Nephron progenitor cell (in vitro differentiated cells): ENCODE measurements at regions not wholly inside any gene's neighbourhood (a gene's known extent, or its start where the extent isn't known, plus 50 kb on each side); places are given as distances from the start of the nearest gene placed in this dataset.

Source experiments
- DNase-seq: peaks from one replicate; pipeline ENCODE4 v3.0.0; 2021
- H3K27ac Mint-ChIP-seq: 2 replicates; pipeline ENCODE4 v1.8.0; 2021; ENCODE audit warnings: mild to moderate bottlenecking, moderate library complexity, mixed read lengths
- H3K27me3 Mint-ChIP-seq: 2 replicates; pipeline ENCODE4 v1.8.0; 2021; ENCODE audit warnings: mild to moderate bottlenecking, low read depth, mixed read lengths; ENCODE audit not compliant: poor library complexity
- H3K36me3 Mint-ChIP-seq: 2 replicates; pipeline ENCODE4 v1.8.0; 2021; ENCODE audit warnings: low read depth, mixed read lengths
- H3K4me1 Mint-ChIP-seq: 2 replicates; pipeline ENCODE4 v1.8.0; 2021; ENCODE audit warnings: mixed read lengths
- H3K4me3 Mint-ChIP-seq: 2 replicates; pipeline ENCODE4 v1.8.0; 2021; ENCODE audit warnings: mild to moderate bottlenecking, moderate library complexity, mixed read lengths
- H3K9me3 Mint-ChIP-seq: 2 replicates; pipeline ENCODE4 v1.8.0; 2021; ENCODE audit warnings: mild to moderate bottlenecking, moderate library complexity, mixed read lengths
- TF ChIP-seq, protein P1 (sequence below): fragments of 200-600 bp; sonication (generic); IDR thresholded peaks from 2 replicates; pipeline ENCODE4 v1.5.0; 2021; ENCODE audit warnings: antibody characterized with exemption

DNA sequence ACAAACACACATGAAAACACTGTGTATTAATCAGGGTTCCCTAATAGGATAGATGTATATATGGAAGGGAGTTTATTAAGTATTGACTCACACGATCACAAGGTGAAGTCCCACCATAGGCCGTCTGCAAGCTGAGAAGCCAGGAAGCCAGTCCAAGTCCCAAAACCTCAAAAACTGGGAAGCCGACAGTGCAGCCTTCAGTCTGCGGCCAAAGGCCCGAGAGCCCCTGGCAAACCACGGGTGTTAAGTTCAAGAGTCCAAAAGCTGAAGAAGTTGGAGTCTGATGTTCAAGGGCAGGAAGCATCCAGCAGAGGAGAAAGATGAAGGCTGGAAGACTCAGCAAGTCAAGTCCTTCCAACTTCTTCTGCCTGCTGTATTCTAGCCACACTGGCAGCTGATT lies 1085.0 kb upstream of the TMEM132C start:
- Mint-ChIP-seq H3K4me3 (no peak overlapping the region), H3K4me1 (no peaks in the 10 kb centered on the region), H3K27me3 (peaks cover 10% of the 10 kb centered on the region), H3K36me3 (no peaks in the 10 kb centered on the region), H3K9me3 (peaks cover 13% of the 10 kb centered on the region), H3K27ac (no peak overlapping the region)
- TF ChIP-seq, protein P1, sequence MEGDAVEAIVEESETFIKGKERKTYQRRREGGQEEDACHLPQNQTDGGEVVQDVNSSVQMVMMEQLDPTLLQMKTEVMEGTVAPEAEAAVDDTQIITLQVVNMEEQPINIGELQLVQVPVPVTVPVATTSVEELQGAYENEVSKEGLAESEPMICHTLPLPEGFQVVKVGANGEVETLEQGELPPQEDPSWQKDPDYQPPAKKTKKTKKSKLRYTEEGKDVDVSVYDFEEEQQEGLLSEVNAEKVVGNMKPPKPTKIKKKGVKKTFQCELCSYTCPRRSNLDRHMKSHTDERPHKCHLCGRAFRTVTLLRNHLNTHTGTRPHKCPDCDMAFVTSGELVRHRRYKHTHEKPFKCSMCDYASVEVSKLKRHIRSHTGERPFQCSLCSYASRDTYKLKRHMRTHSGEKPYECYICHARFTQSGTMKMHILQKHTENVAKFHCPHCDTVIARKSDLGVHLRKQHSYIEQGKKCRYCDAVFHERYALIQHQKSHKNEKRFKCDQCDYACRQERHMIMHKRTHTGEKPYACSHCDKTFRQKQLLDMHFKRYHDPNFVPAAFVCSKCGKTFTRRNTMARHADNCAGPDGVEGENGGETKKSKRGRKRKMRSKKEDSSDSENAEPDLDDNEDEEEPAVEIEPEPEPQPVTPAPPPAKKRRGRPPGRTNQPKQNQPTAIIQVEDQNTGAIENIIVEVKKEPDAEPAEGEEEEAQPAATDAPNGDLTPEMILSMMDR: no peak
- no peak for DNase-seq

DNA sequence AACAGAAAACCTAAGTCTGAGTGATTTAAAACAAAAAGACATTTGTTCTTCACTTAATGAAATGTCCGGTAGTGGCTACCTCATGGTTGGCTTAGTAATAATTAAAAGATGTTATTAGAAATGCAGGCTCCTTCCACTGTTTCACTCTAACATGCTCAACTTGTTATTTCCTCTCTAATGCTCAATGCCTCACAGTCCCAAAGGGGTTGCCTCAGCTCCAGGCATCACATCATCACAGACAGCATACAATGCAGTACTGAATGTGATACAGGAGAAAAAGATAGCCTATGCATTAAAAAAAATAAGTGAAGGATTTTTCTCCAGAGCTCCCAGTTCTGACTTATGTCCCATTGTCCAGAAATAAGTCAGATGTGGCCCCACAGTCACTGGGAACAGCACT lies 1077.0 kb upstream of the TMEM132C start:
- H3K4me1 Mint-ChIP-seq: peaks cover 7% of the 10 kb centered on the region
- no peaks in the 10 kb centered on the region for H3K9me3 Mint-ChIP-seq
- H3K4me3 Mint-ChIP-seq: no peak overlapping the region
- H3K27me3 Mint-ChIP-seq: peaks cover 8% of the 10 kb centered on the region
- TF ChIP-seq, protein P1: no peak
- DNase-seq: no peak
- no peaks in the 10 kb centered on the region for H3K36me3 Mint-ChIP-seq
- H3K27ac Mint-ChIP-seq: no peak overlapping the region

DNA sequence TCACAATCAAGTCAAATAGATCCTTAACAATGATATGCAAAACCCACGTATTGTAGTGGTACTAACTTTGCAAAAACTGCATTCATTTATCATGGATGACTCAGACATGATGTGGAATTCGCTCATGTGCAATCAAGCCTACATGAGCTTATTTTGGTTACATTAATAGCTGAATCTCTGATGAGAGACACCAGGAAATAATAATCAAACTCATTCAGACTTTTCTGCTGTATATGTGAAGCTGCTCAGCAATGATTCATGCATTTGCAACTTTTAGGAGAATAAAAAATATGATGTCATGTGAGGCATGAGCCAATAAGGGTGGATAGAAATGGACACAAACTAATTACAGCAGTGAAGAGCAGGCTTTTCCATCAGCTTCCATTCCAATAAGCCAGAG lies 1075.8 kb upstream of the TMEM132C start:
- H3K36me3 Mint-ChIP-seq: no peaks in the 10 kb centered on the region
- H3K27ac Mint-ChIP-seq: no peak overlapping the region
- peaks cover 7% of the 10 kb centered on the region for H3K4me1 Mint-ChIP-seq
- no peaks in the 10 kb centered on the region for H3K9me3 Mint-ChIP-seq
- no peak for DNase-seq
- TF ChIP-seq, protein P1: no peak
- H3K4me3 Mint-ChIP-seq: no peak overlapping the region
- peaks cover 8% of the 10 kb centered on the region for H3K27me3 Mint-ChIP-seq

DNA sequence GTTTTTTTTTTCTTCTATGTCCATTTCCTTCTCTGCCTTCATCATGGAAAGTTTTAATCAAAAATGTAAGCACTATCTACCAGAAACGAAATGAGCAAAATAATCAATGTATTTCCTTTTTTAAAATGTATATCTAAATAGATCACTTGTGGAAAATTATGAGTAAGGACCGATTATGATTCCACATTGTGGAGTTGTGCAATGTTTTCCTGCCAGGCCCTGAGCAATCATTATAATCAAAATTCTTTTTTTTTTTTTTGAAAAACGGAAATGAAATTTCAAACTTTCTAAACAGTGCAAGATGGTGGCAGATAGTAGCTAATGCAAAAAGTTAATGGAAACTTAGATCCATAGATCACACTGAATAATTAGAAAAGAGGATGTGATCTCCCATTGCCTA lies 1074.6 kb upstream of the TMEM132C start:
- Mint-ChIP-seq H3K9me3 (no peaks in the 10 kb centered on the region), H3K4me3 (no peak overlapping the region), H3K27ac (no peak overlapping the region), H3K36me3 (no peaks in the 10 kb centered on the region), H3K27me3 (peaks cover 12% of the 10 kb centered on the region), H3K4me1 (peaks cover 7% of the 10 kb centered on the region)
- DNase-seq: no peak
- TF ChIP-seq, protein P1: no peak

DNA sequence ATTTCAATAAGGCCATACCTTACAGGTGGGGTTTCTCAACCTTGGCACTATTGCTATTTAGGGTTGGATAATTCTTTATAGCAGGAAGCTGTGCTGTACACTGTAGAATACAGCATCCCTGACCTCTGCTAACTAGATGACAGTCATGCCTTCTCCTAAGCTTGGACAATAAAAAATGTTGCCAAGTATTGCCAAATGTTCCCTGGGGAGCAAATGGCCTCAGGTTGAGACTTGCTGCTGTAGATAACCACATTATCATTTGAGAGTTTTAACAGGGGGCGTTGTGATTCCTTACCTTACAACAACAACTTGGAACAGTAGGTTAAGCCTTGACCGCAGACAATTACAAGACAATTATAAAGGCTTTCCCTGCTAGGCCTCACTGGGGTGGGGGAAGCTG lies 1073.6 kb upstream of the TMEM132C start:
- Mint-ChIP-seq H3K36me3 (no peaks in the 10 kb centered on the region), H3K27me3 (peaks cover 14% of the 10 kb centered on the region), H3K4me3 (no peak overlapping the region), H3K9me3 (no peaks in the 10 kb centered on the region), H3K4me1 (peaks cover 7% of the 10 kb centered on the region), H3K27ac (no peak overlapping the region)
- no peak for DNase-seq
- TF ChIP-seq, protein P1: no peak

DNA sequence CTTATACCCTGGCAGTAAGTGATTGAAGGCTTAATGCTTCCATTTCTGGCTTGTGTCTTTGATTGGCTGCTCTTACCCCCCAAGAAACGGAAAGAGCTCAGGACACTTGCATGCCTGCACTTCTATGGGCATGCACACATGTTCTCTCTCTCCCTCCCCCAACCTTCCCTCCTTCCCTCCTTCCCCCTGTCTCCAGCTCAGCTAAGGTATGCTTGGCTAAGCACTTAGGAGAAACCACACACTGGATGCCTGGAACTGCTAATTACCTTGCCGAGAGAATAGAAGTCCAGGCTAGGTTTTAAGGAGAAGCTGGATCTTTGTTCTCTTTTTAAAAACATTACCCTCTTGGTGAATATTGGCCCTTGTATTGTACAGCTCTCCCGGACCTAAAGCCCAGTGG lies 1072.8 kb upstream of the TMEM132C start:
- no peaks in the 10 kb centered on the region for H3K9me3 Mint-ChIP-seq
- peaks cover 7% of the 10 kb centered on the region for H3K4me1 Mint-ChIP-seq
- no peak for DNase-seq
- peaks cover 14% of the 10 kb centered on the region for H3K27me3 Mint-ChIP-seq
- no peak overlapping the region for H3K4me3 Mint-ChIP-seq
- H3K27ac Mint-ChIP-seq: no peak overlapping the region
- H3K36me3 Mint-ChIP-seq: no peaks in the 10 kb centered on the region
- TF ChIP-seq, protein P1: no peak
